Activated naive CD8-positive, alpha-beta T cell treated with anti-CD3 and anti-CD28 coated beads, Interleukin-2, amount 10 ng/mL, durations not matched to agents 7 days and 5 days (primary cell): ENCODE measurements at regions not wholly inside any gene's neighbourhood (a gene's known extent, or its start where the extent isn't known, plus 50 kb on each side); places are given as distances from the start of the nearest gene placed in this dataset.
"Not testable (repeated sequence)": the region's sequence is repeated elsewhere in the genome, so short reads cannot be mapped to it uniquely, and the experiment has no call there.

Experiments used
- ATAC-seq: fragments of 150-1000 bp; cut with Tn5 transposase; one replicate; pipeline ENCODE4 v1.10.0; 2021; ENCODE audit warnings: low read depth, moderate library complexity
- POLR2A ChIA-PET: fragments of 350-600 bp; sonication (Branson Sonifier 250); formaldehyde crosslinking; loops from one replicate; lab custom pipeline; 2021; ENCODE audit warnings: antibody characterized with exemption; lab: Charles Lee
- DNase-seq: peaks from one replicate; pipeline ENCODE4 v3.0.0; 2021
- H3K27ac Mint-ChIP-seq: one replicate; pipeline ENCODE4 v1.8.0; 2022; ENCODE audit warnings: mild to moderate bottlenecking, mixed read lengths
- H3K27me3 Mint-ChIP-seq: one replicate; pipeline ENCODE4 v1.8.0; 2022; ENCODE audit warnings: mild to moderate bottlenecking, moderate library complexity, mixed read lengths
- H3K36me3 Mint-ChIP-seq: one replicate; pipeline ENCODE4 v1.8.0; 2021; ENCODE audit warnings: mild to moderate bottlenecking, mixed read lengths
- H3K4me1 Mint-ChIP-seq: one replicate; pipeline ENCODE4 v1.8.0; 2021; ENCODE audit warnings: mixed read lengths
- H3K4me3 Mint-ChIP-seq: one replicate; pipeline ENCODE4 v1.8.0; 2022; ENCODE audit warnings: mild to moderate bottlenecking, moderate library complexity, mixed read lengths
- H3K9me3 Mint-ChIP-seq: one replicate; pipeline ENCODE4 v1.8.0; 2021; ENCODE audit warnings: mixed read lengths

DNA sequence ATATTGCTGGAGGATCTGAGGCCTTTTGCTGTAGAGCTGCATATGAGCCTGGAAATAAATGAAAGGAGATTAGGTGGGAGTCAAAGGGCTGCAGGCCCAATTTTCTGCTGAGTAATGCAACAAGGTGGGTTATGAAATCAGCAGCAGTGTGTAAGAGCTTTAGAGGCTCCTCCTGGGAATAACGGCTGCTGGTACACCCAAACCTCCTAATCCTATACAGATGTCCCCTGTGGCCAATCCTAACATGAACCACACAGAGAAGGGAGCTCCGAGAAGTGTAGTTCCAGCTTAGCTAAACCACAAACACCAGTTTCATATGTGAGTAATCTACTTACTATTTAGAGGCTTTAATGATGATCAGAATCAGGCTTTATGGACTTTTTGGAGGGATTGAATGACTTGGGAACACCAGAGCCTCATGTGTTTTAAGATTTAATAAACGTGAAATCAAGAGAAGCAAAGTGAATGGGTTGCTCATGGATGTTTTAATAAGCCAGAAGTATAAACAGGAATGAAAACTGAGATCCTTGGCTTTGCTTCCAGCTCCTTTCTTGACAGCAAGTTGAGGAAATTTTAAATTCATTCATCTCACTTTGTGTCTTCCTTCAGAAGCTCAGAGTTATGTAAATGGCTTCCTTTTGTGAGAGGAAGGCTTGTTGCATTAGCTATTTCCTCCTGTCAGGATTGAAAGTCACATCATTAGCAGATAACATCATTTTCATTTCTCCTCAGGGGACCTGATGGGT, 437.5 kb downstream of the TMEM232 start:
- H3K4me1 Mint-ChIP-seq = no peaks in the 10 kb centered on the region
- H3K4me3 Mint-ChIP-seq = no peak overlapping the region
- ATAC-seq = no peak
- H3K36me3 Mint-ChIP-seq = no peaks in the 10 kb centered on the region
- no peaks in the 10 kb centered on the region for H3K27me3 Mint-ChIP-seq
- POLR2A ChIA-PET = no interaction called here
- H3K27ac Mint-ChIP-seq = no peak overlapping the region
- no peak for DNase-seq
- H3K9me3 Mint-ChIP-seq = peaks cover 10% of the 10 kb centered on the region

GRCh38 chr5:110289512-110289810, 437.0 kb downstream of the TMEM232 start:
- Mint-ChIP-seq H3K36me3 (no peaks in the 10 kb centered on the region), H3K4me3 (no peak overlapping the region), H3K27ac (no peak overlapping the region), H3K4me1 (no peaks in the 10 kb centered on the region), H3K27me3 (no peaks in the 10 kb centered on the region), H3K9me3 (peaks cover 10% of the 10 kb centered on the region)
- POLR2A ChIA-PET = no interaction called here
- ATAC-seq (no peak), DNase-seq (no peak)

- POLR2A ChIA-PET = no interaction called here
These were observed 435.9 kb downstream of the TMEM232 start for GRCh38 chr5:110290542-110290941.

GRCh38 chr5:110294281-110294680, 432.2 kb downstream of the TMEM232 start:
- Mint-ChIP-seq H3K27ac (no peak overlapping the region), H3K4me1 (no peaks in the 10 kb centered on the region), H3K36me3 (no peaks in the 10 kb centered on the region), H3K4me3 (no peak overlapping the region), H3K9me3 (peaks cover 4% of the 10 kb centered on the region), H3K27me3 (no peaks in the 10 kb centered on the region)
- no peak for ATAC-seq
- DNase-seq = no peak
- POLR2A ChIA-PET = no interaction called here

More at GRCh38 chr5:110290542-110290941, 435.9 kb downstream of the TMEM232 start:
- no peak overlapping the region for H3K4me3 Mint-ChIP-seq
- no peaks in the 10 kb centered on the region for H3K27me3 Mint-ChIP-seq
- H3K4me1 Mint-ChIP-seq = no peaks in the 10 kb centered on the region
- no peak overlapping the region for H3K27ac Mint-ChIP-seq
- ATAC-seq (no peak), DNase-seq (no peak)
- no peaks in the 10 kb centered on the region for H3K36me3 Mint-ChIP-seq
- H3K9me3 Mint-ChIP-seq = peaks cover 4% of the 10 kb centered on the region

GRCh38 chr5:110297152-110297670, 429.3 kb downstream of the TMEM232 start:
- DNase-seq (no peak), ATAC-seq (no peak)
- Mint-ChIP-seq H3K9me3 (peaks cover 5% of the 10 kb centered on the region), H3K27ac (no peak overlapping the region), H3K4me3 (no peak overlapping the region), H3K27me3 (no peaks in the 10 kb centered on the region), H3K4me1 (no peaks in the 10 kb centered on the region), H3K36me3 (no peaks in the 10 kb centered on the region)
- POLR2A ChIA-PET = no interaction called here

GRCh38 chr5:110304176-110304575, 422.3 kb downstream of the TMEM232 start:
- ATAC-seq = no peak
- Mint-ChIP-seq H3K4me3 (no peak overlapping the region), H3K4me1 (no peaks in the 10 kb centered on the region), H3K9me3 (peaks cover 8% of the 10 kb centered on the region), H3K36me3 (no peaks in the 10 kb centered on the region), H3K27ac (no peak overlapping the region), H3K27me3 (no peaks in the 10 kb centered on the region)
- no peak for DNase-seq
- POLR2A ChIA-PET = no interaction called here

- Mint-ChIP-seq H3K4me1 (no peaks in the 10 kb centered on the region), H3K36me3 (no peaks in the 10 kb centered on the region), H3K4me3 (no peak overlapping the region), H3K27ac (no peak overlapping the region), H3K27me3 (no peaks in the 10 kb centered on the region), H3K9me3 (peaks cover 8% of the 10 kb centered on the region)
- no peak for DNase-seq
- POLR2A ChIA-PET = no interaction called here
- ATAC-seq = no peak
These were observed 419.8 kb downstream of the TMEM232 start for GRCh38 chr5:110306650-110307049.

DNA sequence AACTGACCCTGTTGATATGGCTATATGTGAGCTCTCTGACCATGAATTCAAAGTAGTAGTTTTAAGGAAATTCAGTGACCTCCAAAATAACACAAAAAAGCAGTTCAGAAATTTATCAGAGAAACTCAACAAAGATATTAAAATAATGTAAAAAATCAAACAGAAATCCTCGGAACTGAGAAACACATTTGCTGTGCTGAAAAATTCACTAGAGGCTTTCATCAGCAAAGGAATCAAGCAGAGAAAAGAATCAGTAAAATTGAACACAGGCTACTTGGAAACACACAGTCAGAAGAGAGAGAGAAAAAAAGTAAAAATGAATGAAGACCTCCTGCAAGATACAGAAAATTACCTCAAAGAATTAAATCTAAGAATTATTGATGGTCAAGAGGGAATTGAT, 417.2 kb downstream of the TMEM232 start:
- DNase-seq (no peak), ATAC-seq (no peak)
- Mint-ChIP-seq H3K4me3 (no peak overlapping the region), H3K9me3 (peaks cover 9% of the 10 kb centered on the region), H3K36me3 (no peaks in the 10 kb centered on the region), H3K4me1 (no peaks in the 10 kb centered on the region), H3K27me3 (no peaks in the 10 kb centered on the region), H3K27ac (no peak overlapping the region)
- POLR2A ChIA-PET = no interaction called here

DNA sequence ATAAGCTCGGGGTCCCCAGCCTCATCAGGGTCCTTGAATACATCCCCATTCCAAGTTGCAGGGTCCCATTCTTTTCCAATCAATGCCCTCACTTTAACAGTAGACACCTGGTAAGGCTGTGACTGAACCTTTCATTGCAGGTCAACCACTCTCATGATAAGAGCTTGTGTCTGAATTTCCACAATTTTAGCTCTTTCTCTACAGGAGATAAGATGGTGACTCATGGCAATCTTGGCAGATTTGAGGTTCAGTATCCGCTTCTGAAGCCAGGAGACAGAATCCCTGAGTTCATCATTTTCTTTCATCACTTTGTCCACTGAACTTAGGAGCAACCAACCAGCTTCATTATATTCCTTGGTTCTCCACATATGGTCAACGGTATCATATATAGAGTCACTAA, 409.9 kb downstream of the TMEM232 start:
- POLR2A ChIA-PET, H3K4me1 Mint-ChIP-seq, H3K36me3 Mint-ChIP-seq, ATAC-seq, H3K27ac Mint-ChIP-seq, H3K27me3 Mint-ChIP-seq, DNase-seq, H3K9me3 Mint-ChIP-seq, H3K4me3 Mint-ChIP-seq: not testable (repeated sequence)

- Mint-ChIP-seq H3K4me3 (no peak overlapping the region), H3K27me3 (no peaks in the 10 kb centered on the region), H3K4me1 (no peaks in the 10 kb centered on the region), H3K36me3 (no peaks in the 10 kb centered on the region), H3K27ac (no peak overlapping the region), H3K9me3 (no peaks in the 10 kb centered on the region)
- DNase-seq (no peak), ATAC-seq (no peak)
- POLR2A ChIA-PET = no interaction called here
These were observed 405.4 kb downstream of the TMEM232 start for GRCh38 chr5:110321117-110321516.

DNA sequence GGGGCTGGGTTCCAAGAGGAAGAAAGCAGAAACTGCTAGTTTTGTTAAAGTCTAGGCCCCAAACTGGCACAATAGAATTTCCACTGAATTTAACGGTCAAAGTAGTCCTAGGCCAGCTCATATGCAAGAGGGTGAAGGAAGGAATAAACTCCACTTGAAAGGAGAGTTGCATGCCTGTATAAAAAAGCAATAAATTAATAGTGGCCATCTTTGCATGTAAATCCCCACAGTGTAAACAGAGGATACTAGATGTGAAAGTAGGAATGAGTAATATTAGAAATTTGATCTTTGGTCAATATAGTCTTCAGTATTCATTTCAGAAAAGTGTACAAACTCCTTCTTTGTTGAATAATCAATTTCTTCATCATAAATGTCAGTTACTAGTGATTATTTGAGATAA, 403.1 kb downstream of the TMEM232 start:
- no peaks in the 10 kb centered on the region for H3K36me3 Mint-ChIP-seq
- POLR2A ChIA-PET = interaction anchor here (0.7 kb wide), 1 partner anchor 134 kb away, joined by 3 read pairs; no protein-coding TSS in a partner anchor
- no peak overlapping the region for H3K27ac Mint-ChIP-seq
- no peak overlapping the region for H3K4me3 Mint-ChIP-seq
- ATAC-seq (no peak), DNase-seq (no peak)
- H3K9me3 Mint-ChIP-seq = no peaks in the 10 kb centered on the region
- H3K27me3 Mint-ChIP-seq = no peaks in the 10 kb centered on the region
- no peaks in the 10 kb centered on the region for H3K4me1 Mint-ChIP-seq

DNA sequence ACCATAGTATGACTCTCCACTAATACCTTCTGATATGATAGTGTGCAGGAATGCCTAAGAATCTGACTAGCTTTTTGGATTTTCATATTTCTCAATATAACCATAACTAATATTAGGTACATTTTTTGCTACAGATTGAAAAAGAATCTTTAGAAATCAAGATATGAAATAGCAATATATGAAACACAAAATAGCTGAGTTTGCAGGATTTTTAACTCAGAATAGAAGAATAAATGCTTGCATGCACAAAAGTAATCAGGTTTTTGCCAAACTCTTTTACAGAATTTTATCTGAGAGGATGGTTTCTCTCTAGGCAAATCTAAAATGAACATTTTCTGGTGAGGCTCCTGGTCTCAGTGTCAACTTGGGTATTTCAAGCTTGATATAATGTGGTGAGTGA, 402.6 kb downstream of the TMEM232 start:
- no peak for ATAC-seq
- Mint-ChIP-seq H3K4me1 (no peaks in the 10 kb centered on the region), H3K4me3 (no peak overlapping the region)

GRCh38 chr5:110324876-110325275, 401.6 kb downstream of the TMEM232 start:
- POLR2A ChIA-PET = no interaction called here

More for the DNA sequence above, 402.6 kb downstream of the TMEM232 start:
- Mint-ChIP-seq H3K27me3 (no peaks in the 10 kb centered on the region), H3K27ac (no peak overlapping the region), H3K36me3 (no peaks in the 10 kb centered on the region), H3K9me3 (no peaks in the 10 kb centered on the region)
- POLR2A ChIA-PET = no interaction called here
- DNase-seq = no peak

GRCh38 chr5:110329955-110330525, 396.4 kb downstream of the TMEM232 start:
- no peaks in the 10 kb centered on the region for H3K9me3 Mint-ChIP-seq
- H3K4me1 Mint-ChIP-seq = no peaks in the 10 kb centered on the region
- H3K27ac Mint-ChIP-seq = no peak overlapping the region
- DNase-seq (no peak), ATAC-seq (no peak)
- no peaks in the 10 kb centered on the region for H3K27me3 Mint-ChIP-seq
- no peaks in the 10 kb centered on the region for H3K36me3 Mint-ChIP-seq
- POLR2A ChIA-PET = no interaction called here
- H3K4me3 Mint-ChIP-seq = no peak overlapping the region

More at GRCh38 chr5:110324876-110325275, 401.6 kb downstream of the TMEM232 start:
- H3K9me3 Mint-ChIP-seq = no peaks in the 10 kb centered on the region
- H3K27me3 Mint-ChIP-seq = no peaks in the 10 kb centered on the region
- H3K4me3 Mint-ChIP-seq = no peak overlapping the region
- no peaks in the 10 kb centered on the region for H3K4me1 Mint-ChIP-seq
- ATAC-seq (no peak), DNase-seq (no peak)
- H3K27ac Mint-ChIP-seq = no peak overlapping the region
- H3K36me3 Mint-ChIP-seq = no peaks in the 10 kb centered on the region
